Stomach (tissue), 4 donors: ENCODE measurements at regions not wholly inside any gene's neighbourhood (a gene's known extent, or its start where the extent isn't known, plus 50 kb on each side); places are given as distances from the start of the nearest gene placed in this dataset.

Source experiments
- POLR2A ChIP-seq, 4 donors: fragments of 450-650 bp; IDR thresholded peaks; one replicate each; pipeline ENCODE4 v1.6.1; 2016; ENCODE audit warnings: antibody characterized with exemption in 4 of 4, control low read depth in 2 of 4, mild to moderate bottlenecking in 1 of 4, moderate library complexity in 1 of 4
- POLR2AphosphoS5 ChIP-seq, 3 donors: sonication (generic); formaldehyde crosslinking; IDR thresholded peaks; one replicate each; pipeline ENCODE4 v1.6.1; 2016; ENCODE audit warnings: antibody characterized with exemption in 3 of 3
- TF ChIP-seq, protein P1 (sequence below), 7 experiments: fragments of 450-650 bp in 4 of 7; fragments of 200-600 bp in 3 of 7; sonication (generic) in 3 of 7; IDR thresholded peaks; one replicate each; pipeline ENCODE4 v1.5.1; 2016 to 2019; ENCODE audit warnings: antibody characterized with exemption in 7 of 7, control low read depth in 2 of 7, mild to moderate bottlenecking in 1 of 7

DNA sequence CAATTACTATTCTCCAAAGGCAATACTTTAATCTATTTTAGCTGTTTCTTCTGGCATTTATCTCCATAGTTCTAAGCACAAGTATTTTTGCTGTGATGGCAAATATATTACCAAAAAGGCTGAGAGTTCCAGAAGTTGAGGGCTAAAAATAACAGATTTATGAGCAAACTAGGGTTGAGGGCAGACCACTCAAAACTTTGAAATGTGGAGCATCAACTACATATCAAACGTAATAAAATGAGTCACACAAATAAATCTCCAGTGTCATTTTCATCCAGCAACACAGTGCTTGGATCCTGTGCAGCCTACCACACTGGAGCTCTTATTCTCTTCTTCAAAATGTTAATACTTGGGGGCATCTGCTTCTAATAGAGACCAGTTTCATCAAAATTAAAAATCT is 163.9 kb downstream of the HS3ST1 start:
- TF ChIP-seq POLR2A (IDR thresholded peaks at IDR 0.05), result no peak
- TF ChIP-seq, protein P1, sequence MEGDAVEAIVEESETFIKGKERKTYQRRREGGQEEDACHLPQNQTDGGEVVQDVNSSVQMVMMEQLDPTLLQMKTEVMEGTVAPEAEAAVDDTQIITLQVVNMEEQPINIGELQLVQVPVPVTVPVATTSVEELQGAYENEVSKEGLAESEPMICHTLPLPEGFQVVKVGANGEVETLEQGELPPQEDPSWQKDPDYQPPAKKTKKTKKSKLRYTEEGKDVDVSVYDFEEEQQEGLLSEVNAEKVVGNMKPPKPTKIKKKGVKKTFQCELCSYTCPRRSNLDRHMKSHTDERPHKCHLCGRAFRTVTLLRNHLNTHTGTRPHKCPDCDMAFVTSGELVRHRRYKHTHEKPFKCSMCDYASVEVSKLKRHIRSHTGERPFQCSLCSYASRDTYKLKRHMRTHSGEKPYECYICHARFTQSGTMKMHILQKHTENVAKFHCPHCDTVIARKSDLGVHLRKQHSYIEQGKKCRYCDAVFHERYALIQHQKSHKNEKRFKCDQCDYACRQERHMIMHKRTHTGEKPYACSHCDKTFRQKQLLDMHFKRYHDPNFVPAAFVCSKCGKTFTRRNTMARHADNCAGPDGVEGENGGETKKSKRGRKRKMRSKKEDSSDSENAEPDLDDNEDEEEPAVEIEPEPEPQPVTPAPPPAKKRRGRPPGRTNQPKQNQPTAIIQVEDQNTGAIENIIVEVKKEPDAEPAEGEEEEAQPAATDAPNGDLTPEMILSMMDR (IDR thresholded peaks at IDR 0.05), result no peak
- no peak for TF ChIP-seq POLR2AphosphoS5 (IDR thresholded peaks at IDR 0.05)
